CD4-positive, alpha-beta T cell (primary cell): ENCODE measurements at regions not wholly inside any gene's neighbourhood (a gene's known extent, or its start where the extent isn't known, plus 50 kb on each side); places are given as distances from the start of the nearest gene placed in this dataset.
"Not testable (repeated sequence)": the region's sequence is repeated elsewhere in the genome, so short reads cannot be mapped to it uniquely, and the experiment has no call there.

ENCODE experiments used
- ATAC-seq: fragments of 200-7000 bp; cut with Tn5 transposase; one replicate; pipeline ENCODE4 v1.10.0; 2022; ENCODE audit warnings: mild to moderate bottlenecking; ENCODE audit not compliant: poor library complexity
- CTCF ChIA-PET: fragments of 350-600 bp; sonication (Branson Sonifier 250); formaldehyde crosslinking; loops from one replicate; lab custom pipeline; 2021; ENCODE audit warnings: antibody characterized with exemption, inconsistent platforms; lab: Charles Lee
- POLR2A ChIA-PET: fragments of 350-600 bp; sonication (Branson Sonifier 250); formaldehyde crosslinking; loops from one replicate; lab custom pipeline; 2021; ENCODE audit warnings: antibody characterized with exemption, inconsistent platforms; lab: Charles Lee
- DNase-seq, 14 experiments: peaks; one replicate each; pipeline ENCODE4 v3.0.0-alpha.2; 2013 to 2020; ENCODE audit warnings: mixed read lengths in 2 of 14
- H3K27ac ChIP-seq, 2 donors: one replicate each; pipeline versions ENCODE4 v1.5.1 to v1.7.0; 2013; ENCODE audit warnings: low read length in 2 of 2, low read depth in 1 of 2, mild to moderate bottlenecking in 1 of 2
- H3K27me3 ChIP-seq, 2 experiments: 1 replicate in 1 of 2; 2 replicates in 1 of 2; pipeline versions ENCODE4 v1.6.1 to v1.7.0; 2013; ENCODE audit warnings: low read length in 2 of 2, control low read depth in 1 of 2, mild to moderate bottlenecking in 1 of 2, moderate library complexity in 1 of 2; ENCODE audit not compliant: insufficient read depth in 2 of 2, control insufficient read depth in 1 of 2
- H3K36me3 ChIP-seq: one replicate; pipeline ENCODE4 v1.6.1; 2013; ENCODE audit warnings: low read length, control low read depth; ENCODE audit not compliant: insufficient read depth
- H3K4me1 ChIP-seq: one replicate; pipeline ENCODE4 v1.6.1; 2013; ENCODE audit warnings: low read length, control low read depth; ENCODE audit not compliant: insufficient read depth
- H3K4me3 ChIP-seq: one replicate; pipeline ENCODE4 v1.5.1; 2013; ENCODE audit warnings: mild to moderate bottlenecking, low read length, moderate library complexity
- H3K9me3 ChIP-seq, 2 experiments: 1 replicate in 1 of 2; 2 replicates in 1 of 2; pipeline versions ENCODE4 v1.6.1 to v1.7.0; 2013; ENCODE audit warnings: low read length in 2 of 2, mild to moderate bottlenecking in 2 of 2, control low read depth in 1 of 2, moderate library complexity in 1 of 2; ENCODE audit not compliant: control insufficient read depth in 1 of 2, insufficient read depth in 1 of 2
- H3K27ac Mint-ChIP-seq: one replicate; pipeline ENCODE4 v1.8.0; 2020; ENCODE audit warnings: mixed read lengths
- H3K27me3 Mint-ChIP-seq: one replicate; pipeline ENCODE4 v1.8.0; 2021; ENCODE audit warnings: mixed read lengths
- H3K36me3 Mint-ChIP-seq: one replicate; pipeline ENCODE4 v1.8.0; 2021; ENCODE audit warnings: low read depth, mixed read lengths
- H3K4me1 Mint-ChIP-seq: one replicate; pipeline ENCODE4 v1.8.0; 2021; ENCODE audit warnings: low read depth, mixed read lengths
- H3K4me3 Mint-ChIP-seq: one replicate; pipeline ENCODE4 v1.8.0; 2020; ENCODE audit warnings: mild to moderate bottlenecking, mixed read lengths
- H3K9me3 Mint-ChIP-seq: one replicate; pipeline ENCODE4 v1.8.0; 2020; ENCODE audit warnings: mixed read lengths
- intact Hi-C, 2 experiments: fragments of 100-400 bp; cut with DNase I in 1 of 2; cut with micrococcal nuclease in 1 of 2; formaldehyde crosslinking; loops; one replicate each; pipeline versions ENCODE4 v1.15.1 to v1.9.0; 2023 to 2025; cut with DNase I, micrococcal nuclease
- TF ChIP-seq, protein P1 (sequence below): fragments of 200-600 bp; IDR thresholded peaks from one replicate; pipeline ENCODE4 v1.8.0; 2022; ENCODE audit warnings: antibody characterized with exemption, mild to moderate bottlenecking

DNA sequence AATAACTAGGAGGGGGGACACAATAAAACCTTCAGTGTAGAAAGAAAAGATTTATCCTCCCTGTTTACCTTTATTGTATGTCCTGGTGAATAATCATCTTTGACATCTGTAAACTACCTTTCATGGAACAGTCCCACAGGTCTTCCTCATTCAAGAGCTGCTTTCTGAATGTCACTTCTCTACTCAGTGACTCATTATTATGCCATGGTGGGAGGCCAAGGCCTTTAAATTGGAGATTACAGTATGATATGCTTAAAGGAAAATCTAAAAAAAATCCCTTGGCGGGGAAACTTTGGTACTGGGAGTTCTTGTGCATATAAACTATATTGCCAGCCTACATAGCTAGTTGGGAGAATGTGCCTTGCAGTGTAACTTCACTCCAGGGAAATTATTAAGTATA is 713.0 kb downstream of the TDRD15 start:
- Mint-ChIP-seq H3K4me3 (no peak overlapping the region), H3K36me3 (no peaks in the 10 kb centered on the region), H3K9me3 (peaks cover 4% of the 10 kb centered on the region), H3K27ac (no peak overlapping the region), H3K27me3 (no peaks in the 10 kb centered on the region), H3K4me1 (no peaks in the 10 kb centered on the region)
- Histone ChIP-seq H3K4me3 (no peak overlapping the region), H3K27ac (no peak overlapping the region), H3K27me3 (no peaks in the 10 kb centered on the region), H3K36me3 (no peaks in the 10 kb centered on the region), H3K9me3 (peaks cover 0 to 4% of the 10 kb centered on the region in 2 experiments), H3K4me1 (no peaks in the 10 kb centered on the region)
- POLR2A ChIA-PET = no interaction called here
- CTCF ChIA-PET = no interaction called here
- intact Hi-C loops = no loop called here
- DNase-seq (no peak), ATAC-seq (no peak)
- TF ChIP-seq, protein P1, sequence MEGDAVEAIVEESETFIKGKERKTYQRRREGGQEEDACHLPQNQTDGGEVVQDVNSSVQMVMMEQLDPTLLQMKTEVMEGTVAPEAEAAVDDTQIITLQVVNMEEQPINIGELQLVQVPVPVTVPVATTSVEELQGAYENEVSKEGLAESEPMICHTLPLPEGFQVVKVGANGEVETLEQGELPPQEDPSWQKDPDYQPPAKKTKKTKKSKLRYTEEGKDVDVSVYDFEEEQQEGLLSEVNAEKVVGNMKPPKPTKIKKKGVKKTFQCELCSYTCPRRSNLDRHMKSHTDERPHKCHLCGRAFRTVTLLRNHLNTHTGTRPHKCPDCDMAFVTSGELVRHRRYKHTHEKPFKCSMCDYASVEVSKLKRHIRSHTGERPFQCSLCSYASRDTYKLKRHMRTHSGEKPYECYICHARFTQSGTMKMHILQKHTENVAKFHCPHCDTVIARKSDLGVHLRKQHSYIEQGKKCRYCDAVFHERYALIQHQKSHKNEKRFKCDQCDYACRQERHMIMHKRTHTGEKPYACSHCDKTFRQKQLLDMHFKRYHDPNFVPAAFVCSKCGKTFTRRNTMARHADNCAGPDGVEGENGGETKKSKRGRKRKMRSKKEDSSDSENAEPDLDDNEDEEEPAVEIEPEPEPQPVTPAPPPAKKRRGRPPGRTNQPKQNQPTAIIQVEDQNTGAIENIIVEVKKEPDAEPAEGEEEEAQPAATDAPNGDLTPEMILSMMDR = no peak

- Mint-ChIP-seq H3K4me3 (no peak overlapping the region), H3K27me3 (no peaks in the 10 kb centered on the region), H3K9me3 (peaks cover 7% of the 10 kb centered on the region), H3K4me1 (no peaks in the 10 kb centered on the region), H3K36me3 (no peaks in the 10 kb centered on the region), H3K27ac (no peak overlapping the region)
- ChIA-PET POLR2A (no interaction called here), CTCF (no interaction called here)
- no peaks in the 10 kb centered on the region for H3K4me1 ChIP-seq
- DNase-seq = no peak
- H3K36me3 ChIP-seq = no peaks in the 10 kb centered on the region
- no peak overlapping the region for H3K27ac ChIP-seq
- no peaks in the 10 kb centered on the region for H3K27me3 ChIP-seq
- H3K4me3 ChIP-seq = no peak overlapping the region
- no peak for ATAC-seq
- intact Hi-C loops = no loop called here
- TF ChIP-seq, protein P1 = no peak
- H3K9me3 ChIP-seq = peaks cover 0 to 8% of the 10 kb centered on the region in 2 experiments
These were observed 713.6 kb downstream of the TDRD15 start for GRCh38 chr2:21837168-21837960.

DNA sequence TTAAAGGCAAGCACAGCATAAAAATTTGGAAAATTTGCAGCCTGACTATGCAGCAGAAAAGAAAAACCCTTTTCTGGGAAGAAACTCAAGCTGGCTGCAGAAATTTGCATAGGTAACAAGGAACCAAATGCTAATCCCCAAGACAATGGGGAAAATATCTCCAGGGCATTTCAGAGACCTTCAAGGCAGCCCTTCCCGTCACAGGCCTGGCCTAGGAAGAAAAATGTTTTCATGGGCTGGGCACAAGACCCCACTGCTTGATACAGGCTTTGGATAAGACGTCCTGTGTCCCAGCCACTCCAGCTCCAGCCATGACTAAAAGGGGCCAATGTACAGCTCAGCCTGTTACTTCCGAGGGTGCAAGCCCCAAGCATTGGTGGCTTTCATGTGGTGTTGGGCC is 717.6 kb downstream of the TDRD15 start:
- H3K4me3 Mint-ChIP-seq = no peak overlapping the region
- no peak for ATAC-seq
- H3K9me3 ChIP-seq = peaks cover 0 to 12% of the 10 kb centered on the region in 2 experiments
- H3K27ac ChIP-seq = no peak overlapping the region
- H3K36me3 Mint-ChIP-seq = no peaks in the 10 kb centered on the region
- H3K4me1 ChIP-seq = no peaks in the 10 kb centered on the region
- TF ChIP-seq, protein P1 = no peak
- CTCF ChIA-PET = no interaction called here
- no peak overlapping the region for H3K27ac Mint-ChIP-seq
- no peak for DNase-seq
- POLR2A ChIA-PET = no interaction called here
- H3K9me3 Mint-ChIP-seq = peaks cover 8% of the 10 kb centered on the region
- no peaks in the 10 kb centered on the region for H3K27me3 ChIP-seq
- no peak overlapping the region for H3K4me3 ChIP-seq
- intact Hi-C loops = no loop called here
- no peaks in the 10 kb centered on the region for H3K4me1 Mint-ChIP-seq
- H3K27me3 Mint-ChIP-seq = no peaks in the 10 kb centered on the region
- H3K36me3 ChIP-seq = no peaks in the 10 kb centered on the region

DNA sequence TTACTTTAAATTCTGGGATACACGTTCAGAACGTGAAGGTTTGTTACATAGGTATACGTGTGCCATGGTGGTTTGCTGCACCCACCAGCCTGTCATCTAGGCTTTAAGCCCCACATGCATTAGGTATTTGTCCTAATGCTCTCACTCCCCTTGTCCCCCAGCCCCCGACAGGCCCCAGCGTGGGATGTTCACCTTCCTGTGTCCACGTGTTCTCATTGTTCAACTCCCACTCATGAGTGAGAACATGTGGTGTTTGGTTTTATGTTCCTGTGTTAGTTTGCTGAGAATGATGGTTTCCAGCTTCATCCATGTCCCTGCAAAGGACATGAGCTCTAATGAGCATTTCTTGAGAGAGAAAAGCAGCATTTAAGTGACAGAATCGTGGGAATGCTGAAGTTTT is 726.6 kb downstream of the TDRD15 start:
- H3K36me3 Mint-ChIP-seq, H3K27me3 ChIP-seq, H3K27ac ChIP-seq, H3K4me1 ChIP-seq, H3K27ac Mint-ChIP-seq, H3K4me1 Mint-ChIP-seq, H3K27me3 Mint-ChIP-seq, H3K4me3 ChIP-seq, CTCF ChIA-PET, ATAC-seq, DNase-seq, H3K4me3 Mint-ChIP-seq, intact Hi-C loops, POLR2A ChIA-PET, H3K36me3 ChIP-seq, H3K9me3 ChIP-seq: not testable (repeated sequence)
- peaks cover 12% of the 10 kb centered on the region for H3K9me3 Mint-ChIP-seq
